Vagina (tissue), 2 donors: ENCODE measurements at regions not wholly inside any gene's neighbourhood (a gene's known extent, or its start where the extent isn't known, plus 50 kb on each side); places are given as distances from the start of the nearest gene placed in this dataset.
A peak's percentile ranks its signal among the peaks of the same experiment; 100 is the strongest.

Experiments
- DNase-seq, 2 donors: peaks; one replicate each; pipeline ENCODE4 v3.0.0-alpha.2; 2017; ENCODE audit errors: extremely low spot score in 2 of 2
- H3K27ac ChIP-seq: fragments of 200-600 bp; sonication (generic); one replicate; pipeline ENCODE4 v1.5.1; 2019
- H3K27me3 ChIP-seq: fragments of 200-600 bp; sonication (generic); one replicate; pipeline ENCODE4 v1.5.1; 2019
- H3K36me3 ChIP-seq, 2 donors: fragments of 200-600 bp; sonication (generic); one replicate each; pipeline ENCODE4 v1.5.1; 2017 to 2019
- H3K4me1 ChIP-seq: fragments of 200-600 bp; sonication (generic); one replicate; pipeline ENCODE4 v1.5.1; 2019
- H3K4me3 ChIP-seq, 2 donors: fragments of 200-600 bp; sonication (generic); 1 replicate in 1 of 2; 2 replicates in 1 of 2; pipeline ENCODE4 v1.5.1; 2016 to 2019
- H3K9me3 ChIP-seq: fragments of 200-600 bp; sonication (generic); one replicate; pipeline ENCODE4 v1.5.1; 2019
- POLR2A ChIP-seq, 2 donors: fragments of 450-650 bp; IDR thresholded peaks; one replicate each; pipeline ENCODE4 v1.6.1; 2017; ENCODE audit warnings: antibody characterized with exemption in 2 of 2, mild to moderate bottlenecking in 2 of 2, moderate library complexity in 2 of 2
- POLR2AphosphoS5 ChIP-seq, 2 donors: sonication (generic); formaldehyde crosslinking; IDR thresholded peaks; one replicate each; pipeline ENCODE4 v1.9.0; 2017; ENCODE audit warnings: antibody characterized with exemption in 2 of 2, mild to moderate bottlenecking in 2 of 2, low read depth in 1 of 2; ENCODE audit not compliant: insufficient read depth in 1 of 2
- intact Hi-C: fragments of 100-400 bp; cut with DNase I; formaldehyde crosslinking; loops from one replicate; pipeline ENCODE4 v1.15.1; 2023
- TF ChIP-seq, protein P1 (sequence below), 3 experiments: fragments of 450-650 bp in 2 of 3; fragments of 200-600 bp in 1 of 3; sonication (generic) in 1 of 3; IDR thresholded peaks; one replicate each; pipeline ENCODE4 v1.5.1; 2017 to 2019; ENCODE audit warnings: antibody characterized with exemption in 3 of 3, mild to moderate bottlenecking in 2 of 3, moderate library complexity in 2 of 3

DNA sequence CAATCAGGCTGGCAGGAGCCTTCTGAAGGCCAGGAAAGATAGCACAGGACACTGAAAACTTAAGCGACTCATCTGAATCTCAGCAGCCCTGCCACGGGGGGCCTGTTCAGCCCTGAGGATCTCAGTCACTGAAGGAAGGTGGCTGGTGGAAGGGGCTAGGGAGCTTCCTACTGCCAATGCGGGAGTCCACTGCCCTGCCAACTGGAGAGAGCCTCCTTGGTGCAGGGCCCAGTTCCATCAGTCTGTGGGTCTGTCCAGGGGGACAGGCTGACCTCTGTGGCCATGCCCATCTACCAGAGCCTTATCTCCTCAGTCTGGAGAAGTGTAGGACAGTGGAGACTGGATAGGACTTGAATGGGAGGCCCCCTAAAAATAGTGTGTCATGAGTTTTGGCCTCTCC is 1851.6 kb downstream of the TP53TG3F start:
- intact Hi-C loops, result no loop called here
- Histone ChIP-seq H3K36me3 (no peaks in the 10 kb centered on the region), H3K4me1 (no peaks in the 10 kb centered on the region), H3K27me3 (no peaks in the 10 kb centered on the region), H3K4me3 (no peak overlapping the region), H3K27ac (no peak overlapping the region), H3K9me3 (no peaks in the 10 kb centered on the region)
- DNase-seq, result no peak
- TF ChIP-seq POLR2AphosphoS5 (IDR thresholded peaks at IDR 0.05; ENCODE audit: insufficient read depth in 1 of 2, low read depth in 1 of 2) (no peak), POLR2A (IDR thresholded peaks at IDR 0.05) (no peak)
- TF ChIP-seq, protein P1, sequence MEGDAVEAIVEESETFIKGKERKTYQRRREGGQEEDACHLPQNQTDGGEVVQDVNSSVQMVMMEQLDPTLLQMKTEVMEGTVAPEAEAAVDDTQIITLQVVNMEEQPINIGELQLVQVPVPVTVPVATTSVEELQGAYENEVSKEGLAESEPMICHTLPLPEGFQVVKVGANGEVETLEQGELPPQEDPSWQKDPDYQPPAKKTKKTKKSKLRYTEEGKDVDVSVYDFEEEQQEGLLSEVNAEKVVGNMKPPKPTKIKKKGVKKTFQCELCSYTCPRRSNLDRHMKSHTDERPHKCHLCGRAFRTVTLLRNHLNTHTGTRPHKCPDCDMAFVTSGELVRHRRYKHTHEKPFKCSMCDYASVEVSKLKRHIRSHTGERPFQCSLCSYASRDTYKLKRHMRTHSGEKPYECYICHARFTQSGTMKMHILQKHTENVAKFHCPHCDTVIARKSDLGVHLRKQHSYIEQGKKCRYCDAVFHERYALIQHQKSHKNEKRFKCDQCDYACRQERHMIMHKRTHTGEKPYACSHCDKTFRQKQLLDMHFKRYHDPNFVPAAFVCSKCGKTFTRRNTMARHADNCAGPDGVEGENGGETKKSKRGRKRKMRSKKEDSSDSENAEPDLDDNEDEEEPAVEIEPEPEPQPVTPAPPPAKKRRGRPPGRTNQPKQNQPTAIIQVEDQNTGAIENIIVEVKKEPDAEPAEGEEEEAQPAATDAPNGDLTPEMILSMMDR (IDR thresholded peaks at IDR 0.05), result no peak

- no peaks in the 10 kb centered on the region for H3K36me3 ChIP-seq
- H3K4me1 ChIP-seq, result no peaks in the 10 kb centered on the region
- H3K4me3 ChIP-seq, result no peak overlapping the region
- no peaks in the 10 kb centered on the region for H3K9me3 ChIP-seq
- H3K27me3 ChIP-seq, result no peaks in the 10 kb centered on the region
- H3K27ac ChIP-seq, result no peak overlapping the region
- TF ChIP-seq POLR2AphosphoS5 (IDR thresholded peaks at IDR 0.05; ENCODE audit: insufficient read depth in 1 of 2, low read depth in 1 of 2) (no peak), POLR2A (IDR thresholded peaks at IDR 0.05) (no peak)
- TF ChIP-seq, protein P1 (IDR thresholded peaks at IDR 0.05), result no peak
- intact Hi-C loops, result no loop called here
- peak in 1 of 2 donors; percentile 52 for DNase-seq
Measured at GRCh38 chr16:35311475-35311874, 1852.1 kb downstream of the TP53TG3F start.

DNA sequence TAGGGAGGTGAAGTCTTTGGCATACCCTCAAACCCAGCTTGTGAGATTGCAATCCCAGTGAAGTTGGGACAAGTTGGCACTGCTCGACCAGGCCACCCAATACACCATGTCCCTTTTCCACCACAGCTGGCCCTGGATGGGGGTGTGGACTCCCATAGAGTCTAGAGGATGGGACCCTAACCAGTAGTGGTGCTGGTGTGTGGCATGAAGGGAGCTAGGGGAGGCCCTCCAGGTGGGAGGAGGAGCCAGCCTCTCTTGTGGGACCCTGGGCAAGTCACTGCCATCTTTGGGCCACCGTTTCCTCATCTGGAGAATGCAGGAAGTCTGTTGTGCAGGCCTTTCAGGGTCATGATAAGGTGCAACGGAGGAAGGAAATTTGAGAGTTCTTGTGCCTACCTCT is 1854.9 kb downstream of the TP53TG3F start:
- intact Hi-C loops, result no loop called here
- DNase-seq, result peak in 1 of 2 donors; percentile 70
- no peaks in the 10 kb centered on the region for H3K4me1 ChIP-seq
- H3K9me3 ChIP-seq, result no peaks in the 10 kb centered on the region
- no peaks in the 10 kb centered on the region for H3K27me3 ChIP-seq
- H3K27ac ChIP-seq, result no peak overlapping the region
- no peaks in the 10 kb centered on the region for H3K36me3 ChIP-seq
- TF ChIP-seq POLR2A (IDR thresholded peaks at IDR 0.05) (no peak), POLR2AphosphoS5 (IDR thresholded peaks at IDR 0.05; ENCODE audit: insufficient read depth in 1 of 2, low read depth in 1 of 2) (no peak)
- TF ChIP-seq, protein P1 (IDR thresholded peaks at IDR 0.05), result no peak
- no peak overlapping the region for H3K4me3 ChIP-seq

DNA sequence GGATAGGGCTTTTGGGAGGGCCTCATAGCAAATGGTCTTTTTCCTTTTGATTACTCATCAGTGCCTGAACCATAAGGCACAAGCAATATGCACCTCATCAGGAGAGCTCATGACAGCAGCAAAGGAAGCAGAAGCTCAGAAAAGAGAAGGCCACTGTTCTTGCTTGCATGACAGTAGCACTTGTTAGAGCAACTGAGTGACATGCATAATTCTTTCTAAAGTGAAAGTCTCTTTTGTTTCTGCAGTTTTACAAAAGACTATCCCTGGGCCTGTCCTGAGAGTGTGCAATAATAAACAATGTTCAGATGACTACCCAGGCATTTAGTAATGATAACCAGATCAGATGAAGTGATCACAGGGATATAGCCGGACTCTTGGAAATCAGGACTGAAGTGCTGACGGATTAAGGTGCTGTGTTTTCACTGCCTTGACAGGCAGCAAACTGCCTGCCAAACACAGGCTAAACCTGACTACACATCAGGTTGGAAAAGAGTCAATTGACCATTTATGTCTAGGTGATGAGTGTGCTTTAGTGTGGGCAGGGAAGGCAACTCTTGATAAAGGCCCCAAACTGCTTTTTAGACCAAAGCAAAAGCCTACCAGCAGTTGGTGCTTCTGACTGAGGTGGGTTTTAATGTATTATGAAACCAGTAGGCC is 1860.3 kb downstream of the TP53TG3F start:
- Histone ChIP-seq H3K4me1 (peaks cover 5% of the 10 kb centered on the region), H3K36me3 (no peaks in the 10 kb centered on the region), H3K27me3 (no peaks in the 10 kb centered on the region), H3K9me3 (no peaks in the 10 kb centered on the region), H3K4me3 (no peak overlapping the region), H3K27ac (no peak overlapping the region)
- intact Hi-C loops, result no loop called here
- TF ChIP-seq, protein P1 (IDR thresholded peaks at IDR 0.05), result no peak
- TF ChIP-seq POLR2A (IDR thresholded peaks at IDR 0.05) (no peak), POLR2AphosphoS5 (IDR thresholded peaks at IDR 0.05; ENCODE audit: insufficient read depth in 1 of 2, low read depth in 1 of 2) (no peak)
- no peak for DNase-seq

- Histone ChIP-seq H3K27ac (no peak overlapping the region), H3K4me3 (no peak overlapping the region), H3K27me3 (no peaks in the 10 kb centered on the region), H3K36me3 (no peaks in the 10 kb centered on the region), H3K4me1 (no peaks in the 10 kb centered on the region), H3K9me3 (no peaks in the 10 kb centered on the region)
- intact Hi-C loops, result no loop called here
- TF ChIP-seq POLR2AphosphoS5 (IDR thresholded peaks at IDR 0.05; ENCODE audit: insufficient read depth in 1 of 2, low read depth in 1 of 2) (no peak), POLR2A (IDR thresholded peaks at IDR 0.05) (no peak)
- TF ChIP-seq, protein P1 (IDR thresholded peaks at IDR 0.05), result no peak
- DNase-seq, result no peak
Measured at GRCh38 chr16:35325936-35326335, 1866.5 kb downstream of the TP53TG3F start.
